H1 (cell line): ENCODE measurements at regions not wholly inside any gene's neighbourhood (a gene's known extent, or its start where the extent isn't known, plus 50 kb on each side); places are given as distances from the start of the nearest gene placed in this dataset.

Experiments used
- CTCF ChIA-PET: fragments of 300-600 bp; sonication (Branson Sonifier 250); formaldehyde crosslinking; loops from one replicate; lab custom pipeline; 2021; ENCODE audit not compliant: partially characterized antibody; lab: Charles Lee
- POLR2A ChIA-PET: fragments of 300-600 bp; sonication (Branson Sonifier 250); formaldehyde crosslinking; loops from one replicate; lab custom pipeline; 2021; ENCODE audit warnings: inconsistent platforms; ENCODE audit not compliant: partially characterized antibody; lab: Charles Lee
- DNase-seq, 2 experiments: peaks; one replicate each; pipeline versions ENCODE4 v3.0.0 to v3.0.0-alpha.2; 2010 to 2022; ENCODE audit warnings: low spot score in 2 of 2, low read depth in 1 of 2, mixed read lengths in 1 of 2
- FAIRE-seq: peaks from 2 replicates; lab custom pipeline; 2011; peaks lifted over from hg19 to GRCh38; lab: Jason Lieb, UNC
- H2AFZ ChIP-seq: 2 replicates; pipeline ENCODE4 v1.8.1; 2012; ENCODE audit warnings: low read length, inconsistent platforms
- H2AK5ac ChIP-seq: 2 replicates; pipeline ENCODE4 v1.6.1; 2013; ENCODE audit warnings: low read depth, low read length
- H2BK120ac ChIP-seq: replicated peaks from 2 replicates; pipeline ENCODE3; 2013; ENCODE audit warnings: low read depth, low read length, inconsistent platforms
- H2BK12ac ChIP-seq: 2 replicates; pipeline ENCODE4 v1.6.1; 2013; ENCODE audit warnings: low read depth, low read length
- H2BK15ac ChIP-seq: 2 replicates; pipeline ENCODE4 v1.6.1; 2013; ENCODE audit warnings: low read length
- H2BK20ac ChIP-seq: 2 replicates; pipeline ENCODE4 v1.6.1; 2013; ENCODE audit warnings: low read length
- H2BK5ac ChIP-seq: 2 replicates; pipeline ENCODE4 v1.6.1; 2013; ENCODE audit warnings: low read depth, low read length
- H3K14ac ChIP-seq: 2 replicates; pipeline ENCODE4 v1.6.1; 2013; ENCODE audit warnings: inconsistent platforms; ENCODE audit not compliant: insufficient read length
- H3K18ac ChIP-seq: 2 replicates; pipeline ENCODE4 v1.6.1; 2013; ENCODE audit warnings: low read length; ENCODE audit errors: extremely low read depth
- H3K23ac ChIP-seq: 2 replicates; pipeline ENCODE4 v1.6.1; 2013; ENCODE audit warnings: inconsistent platforms; ENCODE audit not compliant: insufficient read length
- H3K23me2 ChIP-seq: 2 replicates; pipeline ENCODE4 v1.6.1; 2013; ENCODE audit warnings: low read depth, low read length
- H3K27ac ChIP-seq: 2 replicates; pipeline ENCODE4 v1.6.1; 2011; ENCODE audit warnings: low read depth, low read length, inconsistent platforms
- H3K27me3 ChIP-seq, 4 experiments: replicated peaks in 1 of 4; 1 replicate in 1 of 4; 2 replicates in 3 of 4; pipeline versions ENCODE4 v1.6.1 to v1.8.1; 2011 to 2013; ENCODE audit warnings: low read length in 3 of 4, mild to moderate bottlenecking in 3 of 4, inconsistent platforms in 2 of 4, mixed read lengths in 2 of 4, moderate library complexity in 1 of 4; ENCODE audit not compliant: control insufficient read depth in 3 of 4, insufficient read depth in 3 of 4; ENCODE audit errors: extremely low read depth in 1 of 4
- H3K36me3 ChIP-seq, 4 experiments: 2 replicates each; pipeline versions ENCODE4 v1.6.1 to v1.8.1; 2011 to 2013; ENCODE audit warnings: mild to moderate bottlenecking in 4 of 4, low read length in 3 of 4, moderate library complexity in 2 of 4, control low read depth in 1 of 4, inconsistent platforms in 1 of 4; ENCODE audit not compliant: insufficient read depth in 4 of 4, control insufficient read depth in 2 of 4
- H3K4ac ChIP-seq: replicated peaks from 2 replicates; pipeline ENCODE3; 2013; ENCODE audit warnings: low read length, low read depth, mixed read lengths, inconsistent platforms; ENCODE audit not compliant: insufficient read length
- H3K4me1 ChIP-seq, 4 experiments: replicated peaks in 1 of 4; 1 replicate in 1 of 4; 2 replicates in 3 of 4; pipeline versions ENCODE4 v1.6.1 to v1.8.1; 2011 to 2013; ENCODE audit warnings: low read length in 3 of 4, inconsistent platforms in 2 of 4, mixed read lengths in 1 of 4; ENCODE audit not compliant: insufficient read depth in 4 of 4, control insufficient read depth in 3 of 4
- H3K4me2 ChIP-seq, 2 experiments: 2 replicates each; pipeline versions ENCODE4 v1.6.1 to v1.8.1; 2011 to 2013; ENCODE audit warnings: low read depth in 2 of 2, low read length in 2 of 2, control low read depth in 1 of 2, inconsistent platforms in 1 of 2, mild to moderate bottlenecking in 1 of 2; ENCODE audit not compliant: insufficient read depth in 1 of 2
- H3K4me3 ChIP-seq, 4 experiments: fragments of 200-600, 300-600 bp in 1 of 4; sonication (generic), shearing (Covaris generic), sonication (Bioruptor Twin) in 1 of 4; 2 replicates each; pipeline versions ENCODE4 v1.5.1 to v1.8.1; 2011 to 2016; ENCODE audit warnings: low read length in 4 of 4, low read depth in 3 of 4, control low read depth in 2 of 4, inconsistent platforms in 2 of 4, mild to moderate bottlenecking in 2 of 4, mixed read lengths in 1 of 4, moderate library complexity in 1 of 4; ENCODE audit not compliant: insufficient read depth in 2 of 4; ENCODE audit errors: extremely low read depth in 1 of 4
- H3K56ac ChIP-seq: replicated peaks from 2 replicates; pipeline ENCODE3; 2013; ENCODE audit warnings: low read depth, mild to moderate bottlenecking, mixed read lengths, low read length, inconsistent platforms; ENCODE audit not compliant: insufficient read length
- H3K79me1 ChIP-seq: 2 replicates; pipeline ENCODE4 v1.6.1; 2013; ENCODE audit warnings: low read depth, low read length, control low read depth
- H3K79me2 ChIP-seq, 2 experiments: 2 replicates each; pipeline versions ENCODE4 v1.6.1 to v1.8.1; 2012 to 2013; ENCODE audit warnings: low read length in 2 of 2, mild to moderate bottlenecking in 2 of 2, inconsistent platforms in 1 of 2; ENCODE audit not compliant: insufficient read depth in 2 of 2, control insufficient read depth in 1 of 2
- H3K9ac ChIP-seq, 4 experiments: replicated peaks in 1 of 4; 1 replicate in 1 of 4; 2 replicates in 3 of 4; pipeline versions ENCODE4 v1.6.1 to v1.8.1; 2011 to 2013; ENCODE audit warnings: low read depth in 3 of 4, low read length in 3 of 4, control low read depth in 2 of 4, mild to moderate bottlenecking in 2 of 4, moderate library complexity in 2 of 4, inconsistent platforms in 1 of 4; ENCODE audit errors: extremely low read depth in 1 of 4
- H3K9me3 ChIP-seq, 2 experiments: 2 replicates each; pipeline versions ENCODE4 v1.6.1 to v1.8.1; 2012 to 2013; ENCODE audit warnings: mild to moderate bottlenecking in 2 of 2, moderate library complexity in 2 of 2, control low read depth in 1 of 2, inconsistent platforms in 1 of 2, low read depth in 1 of 2, low read length in 1 of 2, mixed read lengths in 1 of 2; ENCODE audit not compliant: insufficient read depth in 2 of 2
- H4K20me1 ChIP-seq, 2 experiments: replicated peaks in 1 of 2; 2 replicates each; pipeline versions ENCODE3 to v1.8.1; 2011 to 2013; ENCODE audit warnings: inconsistent platforms in 2 of 2, low read length in 2 of 2, mild to moderate bottlenecking in 1 of 2; ENCODE audit not compliant: insufficient read depth in 2 of 2, control insufficient read depth in 1 of 2
- H4K5ac ChIP-seq: 2 replicates; pipeline ENCODE4 v1.6.1; 2013; ENCODE audit warnings: low read length, low read depth, mixed read lengths, inconsistent platforms; ENCODE audit not compliant: insufficient read length
- H4K8ac ChIP-seq: 2 replicates; pipeline ENCODE4 v1.8.0; 2013; ENCODE audit warnings: mild to moderate bottlenecking, moderate library complexity, low read length, inconsistent platforms; ENCODE audit not compliant: insufficient read depth; ENCODE audit errors: extremely low read depth
- H4K91ac ChIP-seq: replicated peaks from 2 replicates; pipeline ENCODE3; 2013; ENCODE audit warnings: low read length, mixed read lengths, inconsistent platforms; ENCODE audit not compliant: insufficient read length
- BACH1 ChIP-seq: IDR thresholded peaks from 2 replicates; pipeline ENCODE4 v1.6.1; 2012; ENCODE audit warnings: low read length, improper control_type of control experiment
- CEBPB ChIP-seq: IDR thresholded peaks from 2 replicates; pipeline ENCODE4 v1.6.1; 2012; ENCODE audit warnings: low read depth, low read length
- CREB1 ChIP-seq: IDR thresholded peaks from 2 replicates; pipeline ENCODE4 v1.6.1; 2012; ENCODE audit warnings: inconsistent platforms
- CTCF ChIP-seq, 3 experiments: IDR thresholded peaks; 1 replicate in 2 of 3; 2 replicates in 1 of 3; pipeline versions ENCODE4 v1.5.1 to v1.6.1; 2011; ENCODE audit warnings: low read length in 3 of 3, mild to moderate bottlenecking in 3 of 3, inconsistent platforms in 2 of 3, low read depth in 1 of 3, moderate library complexity in 1 of 3; ENCODE audit not compliant: insufficient read depth in 1 of 3; ENCODE audit errors: control extremely low read depth in 1 of 3
- GTF2F1 ChIP-seq: IDR thresholded peaks from 2 replicates; pipeline ENCODE4 v1.6.1; 2012; ENCODE audit warnings: low read depth, low read length, improper control_type of control experiment, borderline replicate concordance
- HDAC6 ChIP-seq: IDR thresholded peaks from one replicate; pipeline ENCODE4 v1.7.1; 2012; ENCODE audit warnings: low read depth, mild to moderate bottlenecking, inconsistent platforms, low read length, moderate library complexity
- KDM1A ChIP-seq: fragments of 200-600, 300-600 bp; sonication (generic); IDR thresholded peaks from 2 replicates; pipeline ENCODE4 v1.7.1; 2016; ENCODE audit warnings: mild to moderate bottlenecking, low read length, borderline replicate concordance
- SP1 ChIP-seq: IDR thresholded peaks from 2 replicates; pipeline ENCODE4 v1.6.1; 2011; ENCODE audit warnings: low read depth, low read length
- TAF1 ChIP-seq: IDR thresholded peaks from 2 replicates; pipeline ENCODE4 v1.6.1; 2011; ENCODE audit warnings: mild to moderate bottlenecking, low read depth, low read length
- TBP ChIP-seq: IDR thresholded peaks from 2 replicates; pipeline ENCODE4 v1.6.1; 2011; ENCODE audit warnings: low read depth, low read length, improper control_type of control experiment
- TEAD4 ChIP-seq: IDR thresholded peaks from 2 replicates; pipeline ENCODE4 v1.6.1; 2012; ENCODE audit warnings: low read depth, low read length, inconsistent platforms, mixed read lengths
- YY1 ChIP-seq: IDR thresholded peaks from 2 replicates; pipeline ENCODE4 v1.6.1; 2011; ENCODE audit warnings: low read depth, mild to moderate bottlenecking, low read length
- WGBS, 2 experiments: shearing (Covaris generic) in 1 of 2; methylation state at CpG; one replicate each; pipeline versions ENCODE4 v1.1.6 to v1.1.7; 2013 to 2015; ENCODE audit warnings: low lambda C conversion rate in 2 of 2, mixed read lengths in 2 of 2, inconsistent platforms in 1 of 2, low coverage in 1 of 2, missing lambda C conversion rate in 1 of 2; ENCODE audit not compliant: insufficient replicate concordance in 2 of 2, insufficient coverage in 1 of 2, insufficient read length in 1 of 2; ENCODE audit errors: extremely low coverage in 1 of 2, missing lambda C conversion rate in 1 of 2; 5-methylcytosine and 5-hydroxymethylcytosine counted together
- TF ChIP-seq, protein P1 (sequence below): IDR thresholded peaks from 2 replicates; pipeline ENCODE4 v1.6.1; 2012; ENCODE audit warnings: low read length, inconsistent platforms

DNA sequence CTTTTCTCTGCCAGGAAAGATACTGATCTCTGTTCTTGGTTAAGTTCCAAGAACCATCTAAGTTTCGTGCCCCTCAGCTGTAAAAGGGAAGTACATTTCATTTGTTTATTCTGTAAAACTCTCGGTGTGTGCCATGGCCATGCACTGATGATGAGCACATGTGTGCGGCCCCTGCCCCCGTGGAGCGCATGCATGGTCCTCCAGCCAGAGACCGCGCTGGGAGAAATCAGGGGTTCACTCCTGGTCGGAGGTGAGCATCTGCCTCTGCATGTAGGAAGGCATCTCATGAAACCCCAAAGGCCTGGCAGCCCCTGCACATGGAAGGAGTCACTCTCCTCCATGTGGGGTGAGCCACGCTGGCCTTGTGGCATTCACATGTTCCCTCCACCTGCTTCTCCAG, 102.5 kb upstream of the RTL1 start:
- FAIRE-seq (no peak), DNase-seq (peak in 1 of 2 experiments; percentile 37)
- no peak overlapping the region for H3K14ac ChIP-seq
- no peaks in the 10 kb centered on the region for H3K4me1 ChIP-seq
- no peak overlapping the region for H2AK5ac ChIP-seq
- H3K27ac ChIP-seq = no peak overlapping the region
- H2BK20ac ChIP-seq = no peak overlapping the region
- no peak overlapping the region for H3K23ac ChIP-seq
- H2BK5ac ChIP-seq = no peak overlapping the region
- H2BK12ac ChIP-seq = no peak overlapping the region
- H2AFZ ChIP-seq = no peak overlapping the region
- H3K9me3 ChIP-seq = no peaks in the 10 kb centered on the region
- H3K4me2 ChIP-seq = no peak overlapping the region
- no peak overlapping the region for H4K5ac ChIP-seq
- no peaks in the 10 kb centered on the region for H3K36me3 ChIP-seq
- H4K8ac ChIP-seq = no peak overlapping the region
- ChIA-PET CTCF (no interaction called here), POLR2A (no interaction called here)
- no peaks in the 10 kb centered on the region for H3K79me1 ChIP-seq
- no peak overlapping the region for H3K18ac ChIP-seq
- no peak overlapping the region for H2BK15ac ChIP-seq
- H3K23me2 ChIP-seq = no peaks in the 10 kb centered on the region
- H3K9ac ChIP-seq = no peak overlapping the region
- WGBS, 2 experiments = 91% methylated on average over 9 of the region's 9 CpGs; no CpG with 5 or more reads in 1 of the 2 experiments
- H4K91ac ChIP-seq = no peak overlapping the region
- no peaks in the 10 kb centered on the region for H3K27me3 ChIP-seq
- H3K4me3 ChIP-seq = no peak overlapping the region
- no peak overlapping the region for H3K4ac ChIP-seq
- H3K56ac ChIP-seq = no peak overlapping the region
- H4K20me1 ChIP-seq = no peaks in the 10 kb centered on the region
- no peak overlapping the region for H2BK120ac ChIP-seq
- no peaks in the 10 kb centered on the region for H3K79me2 ChIP-seq
- TF ChIP-seq CREB1 (no peak), GTF2F1 (no peak), KDM1A (no peak), TBP (no peak), TEAD4 (no peak), HDAC6 (no peak), BACH1 (no peak), YY1 (no peak), CTCF (IDR thresholded peaks at IDR 0.05; ENCODE audit: control extremely low read depth in 1 of 3, insufficient read depth in 1 of 3, low read depth in 1 of 3, low read length in 3 of 3) (no peak), TAF1 (no peak), SP1 (no peak), CEBPB (no peak)
- TF ChIP-seq, protein P1, sequence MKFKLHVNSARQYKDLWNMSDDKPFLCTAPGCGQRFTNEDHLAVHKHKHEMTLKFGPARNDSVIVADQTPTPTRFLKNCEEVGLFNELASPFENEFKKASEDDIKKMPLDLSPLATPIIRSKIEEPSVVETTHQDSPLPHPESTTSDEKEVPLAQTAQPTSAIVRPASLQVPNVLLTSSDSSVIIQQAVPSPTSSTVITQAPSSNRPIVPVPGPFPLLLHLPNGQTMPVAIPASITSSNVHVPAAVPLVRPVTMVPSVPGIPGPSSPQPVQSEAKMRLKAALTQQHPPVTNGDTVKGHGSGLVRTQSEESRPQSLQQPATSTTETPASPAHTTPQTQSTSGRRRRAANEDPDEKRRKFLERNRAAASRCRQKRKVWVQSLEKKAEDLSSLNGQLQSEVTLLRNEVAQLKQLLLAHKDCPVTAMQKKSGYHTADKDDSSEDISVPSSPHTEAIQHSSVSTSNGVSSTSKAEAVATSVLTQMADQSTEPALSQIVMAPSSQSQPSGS = no peak
